ENCODE measurements at regions not wholly inside any gene's neighbourhood (a gene's known extent, or its start where the extent isn't known, plus 50 kb on each side); places are given as distances from the start of the nearest gene placed in this dataset.
A peak's percentile ranks its signal among the peaks of the same experiment; 100 is the strongest.

GRCh38 chr12:91395628-91396135, 213.1 kb upstream of the DCN start:
- no peak for DNase-seq (ENCODE audit: low spot score)

GRCh38 chr12:91394903-91395302, 212.3 kb upstream of the DCN start:
- DNase-seq (ENCODE audit: low spot score): no peak

GRCh38 chr12:91388573-91388972, 206.0 kb upstream of the DCN start:
- DNase-seq (ENCODE audit: low spot score): no peak

GRCh38 chr12:91387461-91388134, 205.0 kb upstream of the DCN start:
- DNase-seq (ENCODE audit: low spot score): no peak

- DNase-seq (ENCODE audit: low spot score): no peak
Measured at GRCh38 chr12:91384806-91385205, 202.2 kb upstream of the DCN start.

- DNase-seq (ENCODE audit: low spot score): no peak
Measured at GRCh38 chr12:91384366-91384765, 201.7 kb upstream of the DCN start.

GRCh38 chr12:91383099-91383498, 200.5 kb upstream of the DCN start:
- no peak for DNase-seq (ENCODE audit: low spot score)

GRCh38 chr12:91382081-91382543, 199.5 kb upstream of the DCN start:
- peak; percentile 88 for DNase-seq (ENCODE audit: low spot score)

GRCh38 chr12:91381309-91381804, 198.7 kb upstream of the DCN start:
- DNase-seq (ENCODE audit: low spot score): peak; percentile 93

- DNase-seq (ENCODE audit: low spot score): peak; percentile 13
Measured at GRCh38 chr12:91380631-91381030, 198.0 kb upstream of the DCN start.

GRCh38 chr12:91379051-91379775, 196.6 kb upstream of the DCN start:
- DNase-seq (ENCODE audit: low spot score): no peak

- DNase-seq (ENCODE audit: low spot score): no peak
Measured at GRCh38 chr12:91377436-91377835, 194.8 kb upstream of the DCN start.

- no peak for DNase-seq (ENCODE audit: low spot score)
Measured at GRCh38 chr12:91373086-91373485, 190.5 kb upstream of the DCN start.

GRCh38 chr12:91370086-91370868, 187.7 kb upstream of the DCN start:
- no peak for DNase-seq (ENCODE audit: low spot score)

GRCh38 chr12:91368613-91369012, 186.0 kb upstream of the DCN start:
- no peak for DNase-seq (ENCODE audit: low spot score)

GRCh38 chr12:91367234-91367849, 184.7 kb upstream of the DCN start:
- no peak for DNase-seq (ENCODE audit: low spot score)

- no peak for DNase-seq (ENCODE audit: low spot score)
Measured at GRCh38 chr12:91364471-91365184, 182.0 kb upstream of the DCN start.

- peak; percentile 34 for DNase-seq (ENCODE audit: low spot score)
Measured at GRCh38 chr12:91361864-91362263, 179.2 kb upstream of the DCN start.

- no peak for DNase-seq (ENCODE audit: low spot score)
Measured at GRCh38 chr12:91357381-91357780, 174.8 kb upstream of the DCN start.

- DNase-seq (ENCODE audit: low spot score): no peak
Measured at GRCh38 chr12:91356405-91356804, 173.8 kb upstream of the DCN start.

All from putamen (tissue), 1 donor.